ENCODE measurements at regions not wholly inside any gene's neighbourhood (a gene's known extent, or its start where the extent isn't known, plus 50 kb on each side); places are given as distances from the start of the nearest gene placed in this dataset.

DNA sequence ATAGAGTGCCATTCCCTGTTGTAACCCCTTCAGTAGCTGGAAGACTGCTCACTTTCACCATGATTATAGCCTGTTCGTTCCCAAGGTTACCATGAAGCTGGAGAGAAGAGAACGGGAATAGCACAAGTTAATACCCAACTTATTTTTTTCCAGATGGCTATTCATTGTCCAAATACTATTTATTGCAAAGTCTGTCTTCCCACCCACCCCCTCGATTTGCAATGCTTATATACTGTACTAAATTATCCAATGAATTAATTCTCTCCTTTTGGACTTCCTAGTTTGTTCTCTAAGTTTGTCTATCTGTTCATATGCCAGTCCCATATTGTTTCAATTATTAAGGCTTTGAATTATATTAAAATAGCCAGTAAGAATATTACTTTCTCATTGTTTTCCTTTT is 231.0 kb downstream of the RAB11FIP4 start:
- Histone ChIP-seq H3K9me3 (ENCODE audit: control insufficient read depth, insufficient read depth, low read depth, low read length) (no peaks in the 10 kb centered on the region), H3K4me3 (ENCODE audit: low read depth, low read length) (no peak overlapping the region), H3K4me1 (ENCODE audit: control insufficient read depth, insufficient read depth, low read length) (no peaks in the 10 kb centered on the region), H3K27ac (ENCODE audit: extremely low read depth, low read depth, low read length) (no peak overlapping the region), H3K36me3 (ENCODE audit: control insufficient read depth in 2 of 2, insufficient read depth in 1 of 2, low read length in 2 of 2) (no peaks in the 10 kb centered on the region)
- ChIA-PET CTCF (interaction anchor here (0.6 kb wide), 1 partner anchor 121 kb away, joined by 3 read pairs; no protein-coding TSS in a partner anchor), POLR2A (no interaction called here)
- TF ChIP-seq PRDM10 (tag by site-specific recombination; IDR thresholded peaks at IDR 0.05) (no peak), SP3 (tag by site-specific recombination; IDR thresholded peaks at IDR 0.05) (no peak), ZNF324 (tag by site-specific recombination; IDR thresholded peaks at IDR 0.05) (no peak), RBAK (tag by site-specific recombination; IDR thresholded peaks at IDR 0.05) (no peak), ZNF121 (tag by site-specific recombination; IDR thresholded peaks at IDR 0.05) (no peak), ZNF248 (tag by site-specific recombination; IDR thresholded peaks at IDR 0.05) (no peak), ZNF239 (tag by site-specific recombination; IDR thresholded peaks at IDR 0.05) (no peak), EGR2 (tag by site-specific recombination; IDR thresholded peaks at IDR 0.05; ENCODE audit: low read depth) (no peak), ZNF747 (tag by site-specific recombination; IDR thresholded peaks at IDR 0.05) (no peak), PATZ1 (tag by site-specific recombination; IDR thresholded peaks at IDR 0.05) (no peak), ZNF391 (tag by site-specific recombination; IDR thresholded peaks at IDR 0.05; ENCODE audit: borderline replicate concordance, low read depth) (no peak), ZNF112 (tag by site-specific recombination; IDR thresholded peaks at IDR 0.05) (no peak), ZNF610 (tag by site-specific recombination; IDR thresholded peaks at IDR 0.05; ENCODE audit: borderline replicate concordance) (no peak)
- TF ChIP-seq, protein P1, sequence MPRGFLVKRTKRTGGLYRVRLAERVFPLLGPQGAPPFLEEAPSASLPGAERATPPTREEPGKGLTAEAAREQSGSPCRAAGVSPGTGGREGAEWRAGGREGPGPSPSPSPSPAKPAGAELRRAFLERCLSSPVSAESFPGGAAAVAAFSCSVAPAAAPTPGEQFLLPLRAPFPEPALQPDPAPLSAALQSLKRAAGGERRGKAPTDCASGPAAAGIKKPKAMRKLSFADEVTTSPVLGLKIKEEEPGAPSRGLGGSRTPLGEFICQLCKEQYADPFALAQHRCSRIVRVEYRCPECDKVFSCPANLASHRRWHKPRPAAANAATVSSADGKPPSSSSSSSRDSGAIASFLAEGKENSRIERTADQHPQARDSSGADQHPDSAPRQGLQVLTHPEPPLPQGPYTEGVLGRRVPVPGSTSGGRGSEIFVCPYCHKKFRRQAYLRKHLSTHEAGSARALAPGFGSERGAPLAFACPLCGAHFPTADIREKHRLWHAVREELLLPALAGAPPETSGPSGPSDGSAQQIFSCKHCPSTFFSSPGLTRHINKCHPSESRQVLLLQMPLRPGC (tag by site-specific recombination; IDR thresholded peaks at IDR 0.05): no peak
- TF ChIP-seq, protein P2, sequence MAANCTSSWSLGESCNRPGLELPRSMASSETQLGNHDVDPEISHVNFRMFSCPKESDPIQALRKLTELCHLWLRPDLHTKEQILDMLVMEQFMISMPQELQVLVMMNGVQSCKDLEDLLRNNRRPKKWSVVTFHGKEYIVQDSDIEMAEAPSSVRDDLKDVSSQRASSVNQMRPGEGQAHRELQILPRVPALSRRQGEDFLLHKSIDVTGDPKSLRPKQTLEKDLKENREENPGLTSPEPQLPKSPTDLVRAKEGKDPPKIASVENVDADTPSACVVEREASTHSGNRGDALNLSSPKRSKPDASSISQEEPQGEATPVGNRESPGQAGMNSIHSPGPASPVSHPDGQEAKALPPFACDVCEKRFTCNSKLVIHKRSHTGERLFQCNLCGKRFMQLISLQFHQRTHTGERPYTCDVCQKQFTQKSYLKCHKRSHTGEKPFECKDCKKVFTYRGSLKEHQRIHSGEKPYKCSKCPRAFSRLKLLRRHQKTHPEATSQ (tag by site-specific recombination; IDR thresholded peaks at IDR 0.05): no peak

DNA sequence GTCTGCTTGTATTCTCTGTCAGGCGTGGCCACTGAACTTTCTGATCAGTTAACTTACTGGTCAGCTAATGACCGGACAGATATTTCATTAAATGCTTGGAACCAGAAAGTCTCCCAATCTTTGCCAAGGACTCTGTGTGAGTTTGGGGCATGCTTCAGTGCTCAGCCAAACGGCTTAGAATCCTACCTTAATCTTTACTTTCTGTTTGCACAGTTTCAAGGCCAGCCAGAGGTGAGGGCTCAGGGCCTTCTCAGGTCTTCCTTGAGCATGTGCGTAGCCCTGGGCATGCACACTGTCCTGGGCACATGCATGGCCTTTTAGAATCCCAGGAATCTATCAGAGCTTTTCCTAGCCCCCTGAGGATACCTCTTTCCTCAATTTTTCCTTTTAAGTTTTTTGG is 230.1 kb downstream of the RAB11FIP4 start:
- POLR2A ChIA-PET: no interaction called here
- no peaks in the 10 kb centered on the region for H3K4me1 ChIP-seq (ENCODE audit: control insufficient read depth, insufficient read depth, low read length)
- TF ChIP-seq ZNF555 (tag by site-specific recombination; conservative IDR thresholded peaks at IDR 0.05) (no peak), PRDM4 (tag by site-specific recombination; IDR thresholded peaks at IDR 0.05) (no peak), ZNF175 (tag by site-specific recombination; IDR thresholded peaks at IDR 0.05) (no peak), ZNF830 (tag by site-specific recombination; IDR thresholded peaks at IDR 0.05; ENCODE audit: low read depth) (no peak), ZNF157 (tag by site-specific recombination; IDR thresholded peaks at IDR 0.05) (no peak), TRIM28 (IDR thresholded peaks at IDR 0.05; ENCODE audit: borderline replicate concordance, low read length) (no peak), ZNF184 (tag by site-specific recombination; IDR thresholded peaks at IDR 0.05) (no peak), ZNF596 (tag by site-specific recombination; IDR thresholded peaks at IDR 0.05) (no peak), ZNF544 (tag by site-specific recombination; IDR thresholded peaks at IDR 0.05) (no peak), ZNF701 (tag by site-specific recombination; IDR thresholded peaks at IDR 0.05) (no peak), HOXC10 (CRISPR knock-in tag; IDR thresholded peaks at IDR 0.05) (no peak), ZNF354C (tag by site-specific recombination; IDR thresholded peaks at IDR 0.05; ENCODE audit: borderline replicate concordance, low read depth) (no peak)

More for the DNA sequence above, 230.1 kb downstream of the RAB11FIP4 start:
- CTCF ChIA-PET: no interaction called here
- Histone ChIP-seq H3K27ac (ENCODE audit: extremely low read depth, low read depth, low read length) (no peak overlapping the region), H3K36me3 (ENCODE audit: control insufficient read depth in 2 of 2, insufficient read depth in 1 of 2, low read length in 2 of 2) (no peaks in the 10 kb centered on the region), H3K4me3 (ENCODE audit: low read depth, low read length) (no peak overlapping the region), H3K9me3 (ENCODE audit: control insufficient read depth, insufficient read depth, low read depth, low read length) (no peaks in the 10 kb centered on the region)

Data from HEK293 (cell line).